NCI-H1105 treated with DMSO at 0.1 percent for 48 hours (cell line): ENCODE measurements at regions not wholly inside any gene's neighbourhood (a gene's known extent, or its start where the extent isn't known, plus 50 kb on each side); places are given as distances from the start of the nearest gene placed in this dataset.
"Not testable (repeated sequence)": the region's sequence is repeated elsewhere in the genome, so short reads cannot be mapped to it uniquely, and the experiment has no call there.

Experiments used
- DNase-seq: peaks from one replicate; lab custom pipeline; 2025; lab: John Stamatoyannopoulos, UW

GRCh38 chr2:22981785-22982184, 403.2 kb upstream of the KLHL29 start:
- peak; percentile 6 for DNase-seq

- DNase-seq, result not testable (repeated sequence)
These were observed 400.8 kb upstream of the KLHL29 start for GRCh38 chr2:22984152-22984551.

GRCh38 chr2:22990246-22990645, 394.7 kb upstream of the KLHL29 start:
- DNase-seq, result no peak

- DNase-seq, result no peak
These were observed 393.1 kb upstream of the KLHL29 start for GRCh38 chr2:22991844-22992243.

GRCh38 chr2:22992441-22992840, 392.5 kb upstream of the KLHL29 start:
- no peak for DNase-seq

GRCh38 chr2:22993250-22993649, 391.7 kb upstream of the KLHL29 start:
- no peak for DNase-seq

- DNase-seq, result no peak
These were observed 389.4 kb upstream of the KLHL29 start for GRCh38 chr2:22995576-22995975.

- no peak for DNase-seq
These were observed 388.1 kb upstream of the KLHL29 start for GRCh38 chr2:22996911-22997310.

GRCh38 chr2:22998359-22998758, 386.6 kb upstream of the KLHL29 start:
- no peak for DNase-seq

- no peak for DNase-seq
These were observed 385.0 kb upstream of the KLHL29 start for GRCh38 chr2:22999951-23000350.

GRCh38 chr2:23002234-23002633, 382.7 kb upstream of the KLHL29 start:
- DNase-seq, result no peak

- no peak for DNase-seq
These were observed 379.5 kb upstream of the KLHL29 start for GRCh38 chr2:23005469-23005868.

GRCh38 chr2:23007631-23008235, 377.2 kb upstream of the KLHL29 start:
- no peak for DNase-seq

GRCh38 chr2:23008440-23008839, 376.5 kb upstream of the KLHL29 start:
- DNase-seq, result no peak

GRCh38 chr2:23008951-23009350, 376.0 kb upstream of the KLHL29 start:
- no peak for DNase-seq

- DNase-seq, result no peak
These were observed 375.3 kb upstream of the KLHL29 start for GRCh38 chr2:23009545-23010149.

- DNase-seq, result no peak
These were observed 372.5 kb upstream of the KLHL29 start for GRCh38 chr2:23012499-23012898.

- DNase-seq, result no peak
These were observed 369.3 kb upstream of the KLHL29 start for GRCh38 chr2:23015651-23016200.

GRCh38 chr2:23019476-23019875, 365.5 kb upstream of the KLHL29 start:
- no peak for DNase-seq

- DNase-seq, result no peak
These were observed 364.3 kb upstream of the KLHL29 start for GRCh38 chr2:23020659-23021058.

GRCh38 chr2:23021311-23022120, 363.5 kb upstream of the KLHL29 start:
- no peak for DNase-seq

GRCh38 chr2:23023722-23024121, 361.3 kb upstream of the KLHL29 start:
- no peak for DNase-seq

- no peak for DNase-seq
These were observed 358.3 kb upstream of the KLHL29 start for GRCh38 chr2:23026671-23027070.
